Left kidney (tissue), 1 donor: ENCODE measurements at regions not wholly inside any gene's neighbourhood (a gene's known extent, or its start where the extent isn't known, plus 50 kb on each side); places are given as distances from the start of the nearest gene placed in this dataset.
"Not testable (repeated sequence)": the region's sequence is repeated elsewhere in the genome, so short reads cannot be mapped to it uniquely, and the experiment has no call there.

ENCODE experiments used
- DNase-seq: peaks from one replicate; pipeline ENCODE4 v3.0.0-alpha.2; 2013

GRCh38 chr6:22108199-22108598, 188.6 kb downstream of the PRL start:
- DNase-seq, result no peak

GRCh38 chr6:22110061-22110460, 186.8 kb downstream of the PRL start:
- no peak for DNase-seq

- DNase-seq, result no peak
These were observed 184.4 kb downstream of the PRL start for GRCh38 chr6:22112461-22112860.

GRCh38 chr6:22113026-22113766, 183.6 kb downstream of the PRL start:
- DNase-seq, result no peak

GRCh38 chr6:22115559-22115958, 181.3 kb downstream of the PRL start:
- DNase-seq, result no peak

- DNase-seq, result no peak
These were observed 179.2 kb downstream of the PRL start for GRCh38 chr6:22117631-22118030.

GRCh38 chr6:22119500-22119899, 177.3 kb downstream of the PRL start:
- DNase-seq, result no peak

- DNase-seq, result no peak
These were observed 172.1 kb downstream of the PRL start for GRCh38 chr6:22124756-22125155.

- no peak for DNase-seq
These were observed 169.9 kb downstream of the PRL start for GRCh38 chr6:22126910-22127309.

- DNase-seq, result no peak
These were observed 167.1 kb downstream of the PRL start for GRCh38 chr6:22129751-22130150.

GRCh38 chr6:22132656-22133055, 164.2 kb downstream of the PRL start:
- no peak for DNase-seq

GRCh38 chr6:22133357-22133756, 163.5 kb downstream of the PRL start:
- DNase-seq, result no peak

GRCh38 chr6:22134308-22134707, 162.5 kb downstream of the PRL start:
- no peak for DNase-seq

- DNase-seq, result no peak
These were observed 161.4 kb downstream of the PRL start for GRCh38 chr6:22135395-22135794.

GRCh38 chr6:22140736-22141135, 156.1 kb downstream of the PRL start:
- DNase-seq, result not testable (repeated sequence)

- peak; percentile 57 for DNase-seq
These were observed 155.5 kb downstream of the PRL start for GRCh38 chr6:22141241-22141745.

GRCh38 chr6:22142856-22143255, 154.0 kb downstream of the PRL start:
- no peak for DNase-seq

GRCh38 chr6:22145376-22145775, 151.5 kb downstream of the PRL start:
- no peak for DNase-seq

GRCh38 chr6:22145823-22146677, 150.8 kb downstream of the PRL start:
- peak; percentile 60 for DNase-seq

- DNase-seq, result no peak
These were observed 150.2 kb downstream of the PRL start for GRCh38 chr6:22146678-22146930.

GRCh38 chr6:22146931-22147701, 149.7 kb downstream of the PRL start:
- peak; percentile 39 for DNase-seq

- DNase-seq, result peak; percentile 89
These were observed 148.7 kb downstream of the PRL start for GRCh38 chr6:22147921-22148776.
